Left lobe of liver (tissue), 2 donors: ENCODE measurements at regions not wholly inside any gene's neighbourhood (a gene's known extent, or its start where the extent isn't known, plus 50 kb on each side); places are given as distances from the start of the nearest gene placed in this dataset.

Experiments
- ATAC-seq: fragments of 200-7000 bp; cut with Tn5 transposase; one replicate; pipeline ENCODE4 v1.9.1; 2020; ENCODE audit warnings: mild to moderate bottlenecking, moderate library complexity
- DNase-seq: peaks from one replicate; pipeline ENCODE4 v3.0.0-alpha.2; 2020; ENCODE audit warnings: low spot score
- donor health status: DM: no; HTN: no; CAD: no; lungs with moderate emphysema.
- donor health status: DM: no; HTN: yes; CAD: no.

DNA sequence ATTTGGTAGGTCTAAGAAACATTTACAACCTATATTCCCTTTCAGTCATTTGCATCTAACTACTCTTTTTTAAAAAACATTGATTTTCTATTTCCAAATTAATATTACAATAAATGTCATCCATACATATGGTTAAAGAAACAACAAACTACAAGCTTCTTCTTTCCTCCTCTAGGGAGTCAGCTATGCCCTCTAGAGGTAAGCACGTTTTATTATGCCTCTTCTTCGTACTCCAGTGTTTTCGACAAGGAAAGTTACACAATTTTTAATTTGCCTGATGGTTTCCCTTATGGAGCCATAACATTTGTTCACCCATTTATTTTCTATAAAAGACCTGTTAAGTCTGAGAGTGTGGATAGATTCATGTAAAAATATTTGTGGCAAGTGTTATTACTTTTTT, 183.4 kb upstream of the CDH7 start:
- ATAC-seq = no peak
- no peak for DNase-seq

DNA sequence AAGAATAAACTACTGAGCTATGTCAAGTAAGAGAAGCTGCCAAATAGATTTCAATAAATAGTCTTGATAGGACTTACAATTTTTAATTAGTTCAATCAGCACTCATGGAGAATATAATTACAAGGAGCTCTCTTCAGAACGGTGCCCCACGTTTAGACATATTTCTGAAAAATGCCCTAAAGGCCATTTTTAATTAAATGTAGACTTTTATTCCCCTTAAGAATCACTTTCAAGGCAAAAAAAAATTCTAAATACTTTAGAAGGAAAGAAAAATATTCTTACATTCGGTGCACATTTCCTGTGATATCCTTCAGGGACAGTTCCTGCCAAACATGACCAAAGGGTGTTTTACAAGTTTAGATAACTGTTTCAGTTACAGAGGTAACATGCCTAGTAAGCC, 202.5 kb upstream of the CDH7 start:
- ATAC-seq (no peak), DNase-seq (no peak)

- no peak for ATAC-seq
- DNase-seq = no peak
Measured at GRCh38 chr18:65547046-65547445, 203.8 kb upstream of the CDH7 start.

DNA sequence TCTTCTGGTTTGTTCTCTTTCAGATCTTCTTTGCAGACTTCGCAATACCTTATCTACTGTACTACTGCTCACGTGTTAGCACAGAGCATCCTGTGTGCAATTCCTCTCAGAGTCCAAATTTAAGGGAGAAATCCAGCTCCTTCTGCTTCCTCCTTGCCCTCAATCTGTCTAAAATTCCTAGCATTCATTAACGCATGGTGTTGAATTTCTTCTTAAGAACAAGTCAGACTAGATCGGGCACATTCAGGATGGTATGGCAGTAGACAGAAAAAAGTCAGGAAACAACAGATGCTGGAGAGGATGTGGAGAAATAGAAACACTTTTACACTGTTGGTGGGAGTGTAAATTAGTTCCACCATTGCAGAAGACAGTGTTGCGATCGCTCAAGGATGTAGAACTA, 206.1 kb upstream of the CDH7 start:
- DNase-seq (no peak), ATAC-seq (no peak)

DNA sequence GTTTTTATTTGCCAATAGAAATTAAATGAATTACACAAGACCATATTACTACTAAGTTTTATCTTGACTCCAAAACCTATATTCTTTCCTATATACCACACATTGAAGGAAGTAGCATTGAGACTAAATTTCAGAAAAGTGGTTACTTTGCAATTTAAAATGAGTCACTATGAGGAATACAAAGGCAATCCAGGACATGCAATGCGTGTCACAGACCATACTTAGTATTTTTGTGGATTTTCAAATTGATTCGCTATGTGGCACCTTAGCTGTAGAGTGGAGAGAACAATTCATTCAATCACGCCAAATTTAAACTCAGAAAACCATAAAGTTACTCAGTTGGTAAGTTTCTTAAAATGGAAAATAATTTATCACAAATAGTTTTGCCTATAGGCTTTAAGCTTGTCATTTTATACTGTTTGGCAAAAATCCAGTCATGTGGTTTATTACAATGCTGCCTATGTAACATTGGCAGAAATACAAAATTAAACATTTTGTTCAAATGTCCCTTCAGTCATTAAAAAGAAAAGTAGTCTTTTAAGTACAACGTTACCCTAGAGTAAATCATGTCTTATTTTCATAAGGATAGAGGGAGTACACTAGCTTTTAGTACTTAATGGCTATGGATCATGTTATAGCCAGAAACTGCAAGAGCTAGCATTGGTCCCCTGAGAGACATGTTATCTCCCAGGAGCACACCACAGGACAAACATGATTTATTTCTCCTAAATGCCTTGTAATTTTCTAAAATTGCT, 222.8 kb upstream of the CDH7 start:
- DNase-seq = no peak
- no peak for ATAC-seq

DNA sequence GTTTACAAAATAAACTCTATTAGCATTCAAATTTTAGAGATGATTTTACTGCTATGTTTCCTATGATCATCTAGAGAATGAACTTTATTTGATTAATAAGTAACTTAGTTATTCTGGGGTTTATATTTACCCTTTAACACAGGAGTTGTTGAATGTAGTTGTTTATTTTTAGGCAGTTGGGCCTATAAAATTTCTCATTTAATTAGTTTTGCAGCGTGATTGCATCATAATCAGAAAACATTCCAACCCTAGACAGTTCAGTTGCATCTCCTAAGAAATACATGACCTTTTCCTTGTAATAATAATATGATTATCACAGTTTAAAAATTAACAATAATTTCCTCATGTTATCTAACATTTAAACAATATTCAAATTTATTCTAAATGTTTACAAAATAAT, 224.7 kb upstream of the CDH7 start:
- DNase-seq (no peak), ATAC-seq (no peak)

- DNase-seq = no peak
- no peak for ATAC-seq
Measured at GRCh38 chr18:65523461-65523860, 227.4 kb upstream of the CDH7 start.

GRCh38 chr18:65522907-65523306, 227.9 kb upstream of the CDH7 start:
- ATAC-seq (no peak), DNase-seq (no peak)

GRCh38 chr18:65516209-65516608, 234.6 kb upstream of the CDH7 start:
- DNase-seq = no peak
- ATAC-seq = no peak

- DNase-seq = no peak
- ATAC-seq = no peak
Measured at GRCh38 chr18:65498605-65499004, 252.2 kb upstream of the CDH7 start.

DNA sequence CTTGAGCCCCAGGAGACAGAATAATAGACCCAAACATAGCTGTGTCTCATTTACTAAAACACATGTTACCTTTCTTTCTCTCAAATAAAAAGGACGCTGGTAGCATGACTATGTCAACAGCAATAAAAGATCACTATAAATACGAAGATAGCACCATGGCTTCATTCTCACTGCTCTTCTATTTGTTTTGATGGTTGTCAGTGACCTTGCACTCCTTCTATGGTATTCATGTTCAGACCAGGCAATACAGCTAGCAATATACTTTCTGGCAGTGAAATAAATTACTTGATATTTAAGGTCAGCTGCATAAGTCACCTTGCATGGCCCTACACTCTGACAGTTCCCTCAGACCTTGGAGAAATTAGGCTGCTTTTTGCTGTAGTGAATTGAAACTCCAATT, 263.2 kb upstream of the CDH7 start:
- DNase-seq = no peak
- no peak for ATAC-seq

GRCh38 chr18:65477455-65477854, 273.4 kb upstream of the CDH7 start:
- no peak for ATAC-seq

GRCh38 chr18:65468881-65469280, 281.9 kb upstream of the CDH7 start:
- ATAC-seq = no peak
- no peak for DNase-seq

More at GRCh38 chr18:65477455-65477854, 273.4 kb upstream of the CDH7 start:
- DNase-seq = no peak

DNA sequence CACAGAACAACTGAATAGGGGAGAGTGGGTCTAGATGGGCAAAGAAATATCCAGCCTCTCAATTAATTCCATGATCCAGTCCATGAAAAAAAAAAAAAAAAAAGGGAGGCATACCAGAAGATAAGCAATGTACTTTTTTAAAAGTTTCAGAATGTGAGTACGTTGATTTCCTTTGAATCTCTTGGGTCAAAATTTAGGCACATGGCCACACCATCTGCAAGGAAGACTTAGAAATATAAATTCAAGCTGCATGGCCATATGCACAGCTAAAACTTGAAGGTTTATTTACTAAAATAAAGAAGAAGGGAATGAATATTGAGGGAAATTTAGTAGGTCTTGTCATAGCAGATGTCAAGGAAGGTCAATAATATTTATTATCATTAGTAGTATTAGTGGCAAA, 286.5 kb upstream of the CDH7 start:
- DNase-seq (no peak), ATAC-seq (no peak)

- no peak for DNase-seq
- ATAC-seq = no peak
Measured at GRCh38 chr18:65459741-65460140, 291.1 kb upstream of the CDH7 start.

DNA sequence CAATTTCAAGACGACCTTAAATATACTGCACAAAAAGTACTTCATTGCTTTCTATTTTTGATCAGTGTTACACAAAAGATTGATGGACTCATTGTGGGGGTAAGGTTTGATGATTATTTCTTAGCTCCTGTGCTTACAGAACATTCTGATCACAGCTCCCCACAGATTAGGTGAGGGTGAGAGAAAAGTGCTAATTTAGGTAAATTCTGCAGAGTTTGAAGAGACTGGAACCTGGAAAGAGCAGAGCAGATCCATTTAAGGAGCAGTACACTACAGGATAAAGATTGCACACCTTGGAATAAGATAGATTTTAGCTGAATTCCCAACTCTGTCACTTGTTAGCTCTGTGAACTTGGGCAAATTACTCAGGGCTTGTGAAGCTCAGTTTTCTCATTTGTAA, 291.9 kb upstream of the CDH7 start:
- ATAC-seq (no peak), DNase-seq (no peak)

DNA sequence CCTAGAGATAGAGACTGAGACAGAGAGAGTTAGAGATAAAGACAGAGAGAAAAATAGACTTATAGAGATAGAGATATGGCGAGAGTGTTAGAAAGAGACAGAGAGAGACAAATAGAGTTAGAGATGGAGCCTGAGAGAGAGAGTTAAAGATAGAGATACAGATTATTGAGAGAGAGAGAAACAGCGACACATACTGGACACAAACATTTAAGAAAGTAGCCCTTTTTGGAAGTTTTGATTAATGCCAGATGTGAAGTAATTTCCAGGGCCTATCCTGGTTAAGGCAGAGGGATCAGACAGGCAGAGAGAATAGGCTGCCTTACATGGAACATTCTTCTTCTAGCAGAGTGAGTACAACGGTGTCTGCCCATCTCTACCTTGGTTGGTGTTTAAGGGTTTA, 311.6 kb upstream of the CDH7 start:
- DNase-seq = no peak
- no peak for ATAC-seq

DNA sequence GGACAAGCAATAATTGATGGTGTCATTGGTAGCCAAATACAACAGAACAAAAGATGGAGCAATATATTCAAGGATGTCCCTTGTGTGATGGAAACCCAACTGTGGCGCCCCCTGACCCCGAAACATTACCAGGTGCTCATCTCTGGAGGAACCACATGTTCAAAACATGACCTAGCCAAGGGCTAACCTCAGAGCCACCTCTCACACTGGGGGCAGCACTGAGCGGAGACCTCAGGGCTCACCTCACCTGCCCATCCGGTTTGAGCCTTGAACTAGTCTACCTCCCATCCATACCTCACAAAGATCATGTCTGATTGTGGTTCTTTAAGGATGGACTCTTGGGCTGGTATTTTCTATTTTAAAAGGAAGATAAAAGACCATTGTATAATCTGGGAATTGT, 314.4 kb upstream of the CDH7 start:
- DNase-seq = no peak
- ATAC-seq = no peak

DNA sequence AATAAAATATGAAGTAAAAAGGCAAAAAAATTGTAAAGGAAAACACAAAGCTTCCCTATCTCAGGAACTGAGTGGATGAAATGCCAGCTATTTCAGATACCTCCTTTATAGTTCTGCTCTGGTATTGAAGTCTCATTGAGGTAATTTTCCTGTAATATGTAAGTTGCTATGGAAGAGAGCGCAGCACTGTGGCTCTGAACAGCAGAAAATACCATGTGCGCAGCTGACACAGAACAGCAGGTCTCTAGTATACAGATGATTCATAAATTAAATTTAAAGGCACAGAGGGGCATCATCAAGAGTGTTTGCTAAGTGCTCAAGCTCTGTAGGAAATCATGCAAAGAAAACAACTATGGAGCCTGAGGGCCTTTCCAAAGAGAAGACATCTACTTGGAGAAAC, 315.3 kb upstream of the CDH7 start:
- no peak for ATAC-seq

DNA sequence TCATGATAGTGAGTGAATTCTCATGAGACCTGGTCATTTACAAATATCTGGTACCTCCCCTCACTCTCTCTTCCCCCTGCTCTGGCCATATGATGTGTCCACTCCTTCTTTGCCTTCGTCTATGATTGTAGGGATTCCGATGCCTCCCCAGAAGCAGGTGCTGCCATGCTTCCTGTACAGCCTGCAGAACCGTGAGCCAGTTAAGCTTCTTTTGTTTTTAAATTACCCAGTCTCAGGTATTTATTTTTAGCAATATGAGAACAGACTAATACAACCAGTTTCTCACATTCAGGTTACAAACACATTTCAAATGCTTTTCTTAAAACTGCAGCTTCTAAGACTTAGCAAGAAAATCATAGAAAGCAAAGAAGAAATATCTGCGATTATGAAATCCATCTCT, 321.2 kb upstream of the CDH7 start:
- ATAC-seq = no peak

More for the DNA sequence above, 315.3 kb upstream of the CDH7 start:
- no peak for DNase-seq

DNA sequence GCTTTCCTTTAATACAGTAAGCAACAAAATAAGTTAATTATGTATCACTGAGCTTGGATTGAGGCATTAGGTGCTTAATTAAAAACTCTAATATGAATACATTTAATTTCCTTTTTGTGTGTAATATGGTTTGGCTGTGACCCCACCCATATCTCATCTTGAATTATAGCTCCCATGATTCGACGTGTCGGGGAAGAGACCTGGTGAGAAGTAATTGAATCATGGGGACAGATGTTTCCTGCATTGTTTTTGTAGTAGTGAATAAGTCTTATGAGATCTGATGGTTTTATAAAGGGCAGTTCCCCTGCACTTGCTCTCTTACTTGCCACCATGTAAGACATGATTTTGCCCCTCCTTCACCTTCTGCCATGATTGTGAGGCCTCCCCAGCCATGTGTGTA, 325.4 kb upstream of the CDH7 start:
- no peak for ATAC-seq
- no peak for DNase-seq

More for the DNA sequence above, 321.2 kb upstream of the CDH7 start:
- DNase-seq = no peak

DNA sequence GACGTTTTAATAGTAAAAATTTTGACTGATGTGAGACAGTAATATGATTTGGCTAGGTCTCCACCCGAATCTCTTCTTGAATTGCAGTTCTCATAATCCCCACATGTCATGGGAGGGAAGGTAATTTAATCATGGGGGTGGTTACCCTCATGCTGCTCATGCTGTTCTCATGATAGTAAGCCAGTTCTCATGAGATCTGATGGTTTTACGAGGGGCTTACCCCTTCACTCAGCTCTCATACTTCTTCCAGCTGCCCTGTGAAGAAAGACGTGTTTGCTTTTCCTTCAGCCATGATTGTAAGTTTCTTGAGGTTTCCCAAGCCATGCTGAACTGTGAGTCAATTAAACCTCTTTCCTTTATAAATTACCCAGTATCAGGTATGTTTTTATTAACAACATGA, 327.0 kb upstream of the CDH7 start:
- no peak for ATAC-seq
- DNase-seq = no peak

GRCh38 chr18:65422544-65423136, 328.2 kb upstream of the CDH7 start:
- DNase-seq (no peak), ATAC-seq (no peak)
